ENCODE measurements at regions not wholly inside any gene's neighbourhood (a gene's known extent, or its start where the extent isn't known, plus 50 kb on each side); places are given as distances from the start of the nearest gene placed in this dataset.

- no peak for DNase-seq (ENCODE audit: low read depth)
Measured at GRCh38 chr4:149928507-149928906, 112.9 kb upstream of the IQCM start.

DNA sequence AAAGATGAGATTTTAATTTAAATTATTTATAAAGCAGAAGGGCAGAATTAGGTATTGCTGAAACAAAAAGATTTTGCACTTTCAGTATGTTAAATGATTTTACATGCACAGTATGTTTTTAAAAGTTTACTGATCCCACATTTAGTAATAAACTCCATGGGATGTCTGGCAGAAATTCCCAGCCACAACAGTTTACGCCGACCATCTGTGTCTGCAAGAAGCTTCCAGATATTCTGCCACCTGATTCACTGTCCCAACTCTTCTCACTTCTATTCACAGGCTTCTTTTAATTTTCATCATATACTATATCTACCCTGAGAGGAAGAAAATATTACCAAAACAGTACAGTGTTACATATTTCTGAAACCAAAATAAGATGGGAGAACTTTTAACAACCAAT is 115.8 kb upstream of the IQCM start:
- no peak for DNase-seq (ENCODE audit: low read depth)

GRCh38 chr4:149932188-149932587 is 116.5 kb upstream of the IQCM start:
- no peak for DNase-seq (ENCODE audit: low read depth)

- no peak for DNase-seq (ENCODE audit: low read depth)
Measured at GRCh38 chr4:149933120-149933519, 117.5 kb upstream of the IQCM start.

- no peak for DNase-seq (ENCODE audit: low read depth)
Measured at GRCh38 chr4:149933883-149934282, 118.2 kb upstream of the IQCM start.

- no peak for DNase-seq (ENCODE audit: low read depth)
Measured at GRCh38 chr4:149949381-149949780, 128.9 kb upstream of the DCLK2 start.

GRCh38 chr4:149951152-149951900 is 126.9 kb upstream of the DCLK2 start:
- DNase-seq (ENCODE audit: low read depth) = no peak

- no peak for DNase-seq (ENCODE audit: low read depth)
Measured at GRCh38 chr4:149952101-149952500, 126.1 kb upstream of the DCLK2 start.

DNA sequence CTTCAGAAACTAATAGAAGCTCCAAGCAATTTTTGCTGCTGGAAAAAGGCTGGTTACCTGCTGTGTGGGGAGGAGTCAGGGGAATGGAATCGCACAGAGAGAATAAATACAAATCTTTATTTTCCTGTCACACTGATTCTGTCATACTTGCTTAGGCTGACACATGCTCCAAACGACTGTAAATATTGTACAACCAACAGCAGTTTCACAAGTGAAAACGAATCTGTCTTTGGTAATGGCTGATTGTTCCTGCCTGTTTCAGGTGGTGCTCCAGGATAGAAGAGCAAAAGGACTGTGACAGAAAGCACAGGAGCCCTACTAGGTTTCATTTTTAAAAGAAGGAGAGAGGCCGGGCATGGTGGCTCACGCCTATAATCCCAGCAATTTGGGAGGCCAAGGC is 125.5 kb upstream of the DCLK2 start:
- no peak for DNase-seq (ENCODE audit: low read depth)

DNA sequence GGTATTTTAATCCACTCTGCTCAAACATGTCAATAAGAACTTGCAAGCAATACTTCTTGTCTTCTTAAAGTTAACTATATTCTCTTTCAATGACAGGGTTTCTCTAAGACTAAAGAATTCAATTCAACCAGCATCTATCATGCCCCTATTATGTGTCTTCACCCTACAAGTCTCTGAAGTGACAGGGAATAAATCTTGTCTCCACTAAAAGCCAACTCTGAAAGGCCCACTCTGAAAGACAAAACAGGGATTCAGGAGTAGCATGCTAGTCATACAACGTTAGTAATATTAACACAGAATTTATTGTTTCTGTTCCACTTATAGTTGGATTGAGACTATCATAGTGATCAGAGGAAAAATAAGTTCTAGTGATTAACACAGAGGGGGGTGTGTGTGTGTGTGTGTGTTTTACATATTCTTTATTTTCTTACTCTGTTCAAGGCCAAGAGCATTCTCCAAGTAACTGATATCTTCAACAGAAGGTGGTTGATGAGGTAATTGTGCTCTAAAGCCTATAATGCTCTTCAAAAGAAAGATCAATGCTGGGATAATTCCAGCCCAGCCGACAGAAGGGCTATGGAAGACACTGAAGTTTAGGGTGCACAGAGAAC is 122.4 kb upstream of the DCLK2 start:
- DNase-seq (ENCODE audit: low read depth) = no peak

- DNase-seq (ENCODE audit: low read depth) = no peak
Measured at GRCh38 chr4:149956678-149957077, 121.6 kb upstream of the DCLK2 start.

DNA sequence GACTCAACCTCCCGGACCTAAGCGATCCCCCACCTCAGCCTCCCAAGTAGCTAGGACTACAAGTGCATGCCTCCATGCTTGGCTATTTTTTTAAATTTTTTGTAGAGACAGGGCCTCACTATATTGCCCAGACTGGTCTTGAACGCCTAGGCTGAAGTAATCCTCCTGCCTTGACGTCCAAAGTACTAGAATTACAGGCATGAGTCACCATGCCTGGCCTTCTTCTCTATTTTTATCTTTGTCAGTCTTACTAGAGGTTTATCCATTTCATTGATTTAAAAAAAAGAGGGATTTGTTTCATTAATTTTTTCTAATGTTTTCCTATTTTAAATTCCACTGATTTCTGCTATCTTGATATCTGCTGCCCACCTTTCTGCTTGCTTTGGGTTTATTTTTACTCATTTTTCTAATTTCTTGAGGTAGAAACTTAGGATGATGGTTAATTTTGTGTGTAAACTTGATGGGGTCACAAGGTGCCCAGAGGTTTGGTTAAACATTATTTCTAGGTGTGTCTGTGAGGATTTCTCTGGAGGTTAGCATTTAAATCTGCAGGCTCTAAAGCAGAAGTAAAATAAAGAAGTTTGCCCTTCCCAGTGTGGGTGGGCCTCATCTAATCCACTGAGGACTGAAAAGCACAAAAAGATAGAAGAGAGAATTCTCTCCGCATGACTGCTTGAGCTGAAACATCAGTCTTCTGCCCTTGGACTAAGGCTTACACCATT is 116.2 kb upstream of the DCLK2 start:
- DNase-seq (ENCODE audit: low read depth) = no peak

- no peak for DNase-seq (ENCODE audit: low read depth)
Measured at GRCh38 chr4:149964001-149964796, 114.0 kb upstream of the DCLK2 start.

- no peak for DNase-seq (ENCODE audit: low read depth)
Measured at GRCh38 chr4:149965206-149965605, 113.0 kb upstream of the DCLK2 start.

GRCh38 chr4:149972407-149972806 is 105.8 kb upstream of the DCLK2 start:
- DNase-seq (ENCODE audit: low read depth) = no peak

DNA sequence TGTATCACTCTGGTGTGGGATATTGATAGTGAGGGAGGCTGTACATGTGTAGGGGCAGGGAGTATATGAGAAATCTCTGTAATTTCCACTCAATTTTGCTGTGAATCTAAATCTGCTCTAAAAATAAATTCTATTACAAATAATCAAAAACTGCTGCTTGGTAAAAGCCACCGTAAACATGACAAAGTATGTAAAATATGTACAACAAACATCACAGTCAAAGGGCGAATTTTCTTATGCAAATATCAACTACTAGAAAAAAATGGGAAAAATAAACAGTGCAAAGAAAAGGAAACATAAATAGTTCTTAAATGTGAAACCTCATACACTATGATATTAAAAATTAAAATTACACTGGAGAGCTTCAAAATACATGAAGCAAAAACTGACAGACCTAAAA is 105.1 kb upstream of the DCLK2 start:
- DNase-seq (ENCODE audit: low read depth) = no peak

DNA sequence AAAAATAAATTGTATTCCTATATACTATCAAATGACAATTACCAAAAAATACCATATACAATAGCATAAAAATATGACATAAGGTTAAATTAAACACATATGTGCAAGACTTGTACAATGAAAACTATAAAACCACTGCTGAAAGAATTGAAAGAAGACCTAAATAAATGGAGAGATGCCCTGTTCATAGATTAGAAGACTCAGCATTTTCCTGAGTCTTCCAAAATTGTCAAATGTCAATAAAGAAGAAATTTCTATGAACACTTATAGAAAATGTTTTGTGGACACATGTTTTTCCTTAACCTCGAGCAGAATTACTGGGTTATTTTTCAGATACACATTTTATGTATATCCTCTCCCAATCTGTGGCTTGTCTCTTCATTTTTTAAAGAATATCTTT is 103.1 kb upstream of the DCLK2 start:
- no peak for DNase-seq (ENCODE audit: low read depth)

DNA sequence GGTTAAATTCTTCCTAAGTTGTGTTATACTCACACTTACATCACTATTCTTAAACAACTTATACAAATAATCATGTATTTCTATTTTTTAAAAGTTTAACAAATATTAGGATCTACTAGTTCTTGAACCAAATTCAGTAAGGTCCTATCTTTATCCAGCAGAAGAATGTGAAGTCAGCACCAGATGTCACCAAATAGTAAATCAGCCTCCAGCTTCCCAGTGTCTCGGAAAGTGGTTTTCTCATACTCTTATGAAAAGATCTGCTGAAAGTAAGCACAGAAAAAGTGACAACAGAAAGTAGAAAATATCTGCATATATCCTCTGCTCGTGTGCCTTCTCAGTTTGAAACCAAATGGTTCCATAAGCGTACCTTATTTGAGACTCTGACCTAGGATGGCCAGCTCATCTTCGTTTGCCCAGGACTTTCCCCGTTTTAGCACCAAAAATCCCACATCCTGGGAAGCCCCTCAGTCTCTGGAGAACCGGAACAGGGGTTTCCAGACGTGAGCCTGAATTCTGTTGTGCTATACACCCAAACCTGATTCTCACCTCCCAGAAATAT is 98.0 kb upstream of the DCLK2 start:
- no peak for DNase-seq (ENCODE audit: low read depth)

- no peak for DNase-seq (ENCODE audit: low read depth)
Measured at GRCh38 chr4:149980941-149981340, 97.3 kb upstream of the DCLK2 start.

DNA sequence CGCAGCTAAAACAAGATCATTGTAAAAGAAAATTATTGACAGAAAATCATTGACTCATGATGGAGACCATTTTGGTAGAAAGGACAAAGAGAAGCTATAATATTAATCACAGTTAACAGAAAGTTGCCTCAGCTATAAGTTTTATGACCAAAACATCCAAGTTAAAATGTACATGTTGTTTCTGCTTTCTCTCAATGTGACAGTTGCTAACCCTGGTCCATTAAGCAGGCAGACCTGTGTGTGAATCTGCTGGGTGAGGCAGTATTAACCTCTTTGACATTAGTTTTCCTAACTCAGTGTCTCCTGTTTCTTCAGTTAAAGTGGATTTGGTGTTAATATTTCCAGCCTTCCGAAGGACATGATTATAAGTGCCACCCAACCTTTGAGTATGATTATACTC is 94.8 kb upstream of the DCLK2 start:
- DNase-seq (ENCODE audit: low read depth) = no peak

DNA sequence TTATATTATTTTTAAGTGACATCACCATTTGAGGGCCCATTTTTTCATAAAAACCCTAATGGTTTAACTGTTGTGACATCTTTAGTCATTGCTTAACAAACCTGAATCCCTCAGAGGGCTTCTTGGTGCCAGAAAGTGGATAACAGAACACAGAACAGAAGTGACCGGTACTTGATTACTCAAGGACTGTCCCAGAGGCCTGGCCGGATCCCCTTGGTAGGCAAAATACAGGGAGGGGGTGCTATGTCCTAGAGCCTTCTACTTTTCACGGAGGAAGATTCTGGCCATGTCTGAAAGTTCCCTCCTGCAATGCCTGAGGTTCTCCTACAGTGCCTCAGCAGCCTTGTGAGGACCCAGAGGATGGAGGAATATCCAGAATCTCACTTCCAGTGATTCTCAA is 94.3 kb upstream of the DCLK2 start:
- no peak for DNase-seq (ENCODE audit: low read depth)

DNA sequence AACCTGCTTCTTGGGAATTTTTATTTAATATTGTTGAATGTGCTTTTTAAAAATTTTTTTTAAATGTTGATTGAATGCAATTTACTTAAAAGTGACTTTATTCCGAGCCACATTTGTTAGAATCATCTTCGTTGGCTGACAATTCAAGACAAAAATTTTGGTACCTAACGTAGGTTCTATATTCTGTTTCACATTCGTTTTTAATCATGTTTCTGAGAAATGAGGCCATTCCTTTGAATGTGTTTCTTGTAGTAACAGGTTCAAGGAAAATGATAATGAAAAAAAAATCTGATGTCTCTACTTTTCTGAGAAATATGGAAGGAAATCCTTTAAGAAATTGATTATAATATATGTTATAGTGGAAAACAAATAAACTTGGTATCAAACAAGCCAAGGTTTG is 92.3 kb upstream of the DCLK2 start:
- no peak for DNase-seq (ENCODE audit: low read depth)

All from HS-5 (cell line).